Suprapubic skin (tissue), 3 donors: ENCODE measurements at regions not wholly inside any gene's neighbourhood (a gene's known extent, or its start where the extent isn't known, plus 50 kb on each side); places are given as distances from the start of the nearest gene placed in this dataset.
"Not testable (repeated sequence)": the region's sequence is repeated elsewhere in the genome, so short reads cannot be mapped to it uniquely, and the experiment has no call there.

Experiments
- POLR2AphosphoS5 ChIP-seq, 3 donors: sonication (generic); formaldehyde crosslinking; IDR thresholded peaks; one replicate each; pipeline ENCODE4 v1.6.1; 2017; ENCODE audit warnings: antibody characterized with exemption in 3 of 3
- TF ChIP-seq, protein P1 (sequence below), 2 donors: fragments of 200-600 bp in 1 of 2; fragments of 450-650 bp in 1 of 2; sonication (generic) in 1 of 2; IDR thresholded peaks; one replicate each; pipeline ENCODE4 v1.5.1; 2016 to 2019; ENCODE audit warnings: antibody characterized with exemption in 2 of 2, mild to moderate bottlenecking in 1 of 2, moderate library complexity in 1 of 2

DNA sequence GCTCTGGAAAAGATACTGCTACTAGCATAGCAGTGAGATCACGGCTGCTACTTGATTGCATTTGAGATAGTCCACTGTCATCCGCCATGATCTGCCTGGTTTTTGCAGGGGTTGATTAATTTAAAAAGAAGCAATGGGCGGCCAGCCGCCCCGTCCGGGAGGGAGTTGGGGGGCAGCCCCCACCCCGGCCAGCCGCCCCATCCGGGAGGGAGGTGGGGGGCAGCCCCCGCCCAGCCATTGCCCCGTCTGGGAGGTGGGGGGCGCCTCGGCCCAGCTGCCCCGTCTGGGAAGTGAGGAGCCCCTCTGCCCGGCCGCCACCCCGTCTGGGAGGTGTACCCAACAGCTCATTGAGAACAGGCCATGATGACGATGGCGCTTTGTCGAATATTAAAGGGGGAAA, 81.3 kb upstream of the CMKLR1 start:
- TF ChIP-seq, protein P1, sequence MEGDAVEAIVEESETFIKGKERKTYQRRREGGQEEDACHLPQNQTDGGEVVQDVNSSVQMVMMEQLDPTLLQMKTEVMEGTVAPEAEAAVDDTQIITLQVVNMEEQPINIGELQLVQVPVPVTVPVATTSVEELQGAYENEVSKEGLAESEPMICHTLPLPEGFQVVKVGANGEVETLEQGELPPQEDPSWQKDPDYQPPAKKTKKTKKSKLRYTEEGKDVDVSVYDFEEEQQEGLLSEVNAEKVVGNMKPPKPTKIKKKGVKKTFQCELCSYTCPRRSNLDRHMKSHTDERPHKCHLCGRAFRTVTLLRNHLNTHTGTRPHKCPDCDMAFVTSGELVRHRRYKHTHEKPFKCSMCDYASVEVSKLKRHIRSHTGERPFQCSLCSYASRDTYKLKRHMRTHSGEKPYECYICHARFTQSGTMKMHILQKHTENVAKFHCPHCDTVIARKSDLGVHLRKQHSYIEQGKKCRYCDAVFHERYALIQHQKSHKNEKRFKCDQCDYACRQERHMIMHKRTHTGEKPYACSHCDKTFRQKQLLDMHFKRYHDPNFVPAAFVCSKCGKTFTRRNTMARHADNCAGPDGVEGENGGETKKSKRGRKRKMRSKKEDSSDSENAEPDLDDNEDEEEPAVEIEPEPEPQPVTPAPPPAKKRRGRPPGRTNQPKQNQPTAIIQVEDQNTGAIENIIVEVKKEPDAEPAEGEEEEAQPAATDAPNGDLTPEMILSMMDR (IDR thresholded peaks at IDR 0.05): not testable (repeated sequence)
- TF ChIP-seq POLR2AphosphoS5 (IDR thresholded peaks at IDR 0.05): not testable (repeated sequence)
